SK-N-SH (cell line): ENCODE measurements at regions not wholly inside any gene's neighbourhood (a gene's known extent, or its start where the extent isn't known, plus 50 kb on each side); places are given as distances from the start of the nearest gene placed in this dataset.

ENCODE experiments used
- CTCF ChIA-PET: fragments of 300-600, 350-600 bp; formaldehyde crosslinking; extraction: SDS; loops from one replicate; lab custom pipeline; 2021; lab: Yijun Ruan, JAX
- POLR2A ChIA-PET: fragments of 350-600 bp; sonication (Branson Sonifier 250); formaldehyde crosslinking; extraction: SDS; loops from one replicate; lab custom pipeline; 2020; ENCODE audit warnings: antibody characterized with exemption, inconsistent platforms; lab: Yijun Ruan, JAX
- DNase-seq: peaks from one replicate; pipeline ENCODE4 v3.0.0; 2012
- H2AFZ ChIP-seq: fragments of 200-600 bp; sonication (generic); 2 replicates; pipeline ENCODE4 v1.8.1; 2016; ENCODE audit warnings: antibody characterized with exemption, mild to moderate bottlenecking, low read depth
- H3F3A ChIP-seq: fragments of 200-600 bp; sonication (generic); replicated peaks from 2 replicates; pipeline ENCODE3; 2016; ENCODE audit warnings: antibody characterized with exemption, mild to moderate bottlenecking; ENCODE audit not compliant: insufficient read depth
- H3K27ac ChIP-seq, 2 experiments: fragments of 200-500 bp in 1 of 2; fragments of 200-600 bp in 1 of 2; sonication (Bioruptor generic) in 1 of 2; sonication (generic), shearing (Covaris generic) in 1 of 2; 2 replicates each; pipeline versions ENCODE4 v1.5.1 to v1.6.1; 2014 to 2016; ENCODE audit warnings: low read depth in 2 of 2, inconsistent platforms in 1 of 2, low read length in 1 of 2, mild to moderate bottlenecking in 1 of 2, mixed read lengths in 1 of 2
- H3K27me3 ChIP-seq: fragments of 200-600 bp; sonication (generic), shearing (Covaris generic); 2 replicates; pipeline ENCODE4 v1.6.1; 2016; ENCODE audit warnings: mixed run types; ENCODE audit not compliant: insufficient read depth
- H3K36me3 ChIP-seq, 2 experiments: fragments of 200-500 bp in 1 of 2; fragments of 200-600 bp in 1 of 2; sonication (Bioruptor generic) in 1 of 2; sonication (generic) in 1 of 2; replicated peaks in 1 of 2; 2 replicates each; pipeline versions ENCODE3 to v1.5.1; 2014 to 2016; ENCODE audit warnings: low read length in 1 of 2, mild to moderate bottlenecking in 1 of 2; ENCODE audit not compliant: insufficient read depth in 2 of 2, control insufficient read depth in 1 of 2
- H3K4me1 ChIP-seq, 2 experiments: fragments of 200-500 bp in 1 of 2; fragments of 200-600 bp in 1 of 2; sonication (Bioruptor generic) in 1 of 2; sonication (generic), shearing (Covaris generic) in 1 of 2; 2 replicates each; pipeline versions ENCODE4 v1.5.1 to v1.6.1; 2014 to 2016; ENCODE audit warnings: low read depth in 1 of 2, low read length in 1 of 2, mixed run types in 1 of 2; ENCODE audit not compliant: insufficient read depth in 2 of 2, control insufficient read depth in 1 of 2
- H3K4me2 ChIP-seq: fragments of 200-600 bp; sonication (generic), shearing (Covaris generic); 2 replicates; pipeline ENCODE4 v1.6.1; 2017; ENCODE audit warnings: mixed run types
- H3K4me3 ChIP-seq, 2 experiments: fragments of 200-500 bp in 1 of 2; fragments of 200-600 bp in 1 of 2; sonication (Bioruptor generic) in 1 of 2; sonication (generic), shearing (Covaris generic) in 1 of 2; 2 replicates each; pipeline versions ENCODE4 v1.5.1 to v1.8.1; 2014 to 2016; ENCODE audit warnings: low read depth in 2 of 2, inconsistent platforms in 1 of 2, low read length in 1 of 2, mild to moderate bottlenecking in 1 of 2, mixed read lengths in 1 of 2, moderate library complexity in 1 of 2
- H3K79me2 ChIP-seq: fragments of 200-600 bp; sonication (generic); 2 replicates; pipeline ENCODE4 v1.8.1; 2017; ENCODE audit warnings: mild to moderate bottlenecking; ENCODE audit not compliant: insufficient read depth
- H3K9ac ChIP-seq: fragments of 200-600 bp; sonication (generic); 2 replicates; pipeline ENCODE4 v1.6.1; 2017; ENCODE audit warnings: mixed run types
- H3K9me2 ChIP-seq: fragments of 200-600 bp; sonication (generic); 2 replicates; pipeline ENCODE4 v1.6.1; 2017; ENCODE audit warnings: mixed run types
- H3K9me3 ChIP-seq: fragments of 200-600 bp; sonication (generic); 2 replicates; pipeline ENCODE4 v1.6.1; 2017; ENCODE audit warnings: mixed run types, mild to moderate bottlenecking, moderate library complexity
- H4K20me1 ChIP-seq: fragments of 200-600 bp; sonication (generic); 2 replicates; pipeline ENCODE4 v1.6.1; 2017; ENCODE audit warnings: mild to moderate bottlenecking, mixed run types; ENCODE audit not compliant: insufficient read depth
- GABPA ChIP-seq: IDR thresholded peaks from 2 replicates; pipeline ENCODE4 v1.4.0; 2012; ENCODE audit warnings: low read depth, mild to moderate bottlenecking
- GATA2 ChIP-seq: sonication (generic); formaldehyde crosslinking; IDR thresholded peaks from 2 replicates; pipeline ENCODE4 v1.5.0; 2020; ENCODE audit warnings: mild to moderate bottlenecking, missing genetic modification reagents
- JUND ChIP-seq: IDR thresholded peaks from 2 replicates; pipeline ENCODE4 v1.4.0; 2012
- MEF2A ChIP-seq: IDR thresholded peaks from 2 replicates; pipeline ENCODE4 v1.4.0; 2012; ENCODE audit warnings: low read depth, borderline replicate concordance
- NRF1 ChIP-seq: IDR thresholded peaks from 2 replicates; pipeline ENCODE4 v1.6.1; 2012; ENCODE audit warnings: low read depth, mild to moderate bottlenecking, low read length
- PBX3 ChIP-seq: IDR thresholded peaks from 2 replicates; pipeline ENCODE4; 2012
- REST ChIP-seq: IDR thresholded peaks from 2 replicates; pipeline ENCODE4 v1.6.1; 2012; ENCODE audit warnings: mild to moderate bottlenecking, low read depth, low read length, moderate library complexity
- RFX5 ChIP-seq: IDR thresholded peaks from 2 replicates; pipeline ENCODE4 v1.6.1; 2012; ENCODE audit warnings: mild to moderate bottlenecking, improper control_type of control experiment, low read length
- RXRA ChIP-seq: IDR thresholded peaks from 2 replicates; pipeline ENCODE4 v1.4.0; 2012; ENCODE audit warnings: low read depth, mild to moderate bottlenecking, borderline replicate concordance
- TAF1 ChIP-seq: IDR thresholded peaks from 2 replicates; pipeline ENCODE4 v1.6.1; 2012; ENCODE audit warnings: low read depth, mild to moderate bottlenecking, low read length, moderate library complexity, borderline replicate concordance
- TCF12 ChIP-seq: IDR thresholded peaks from 2 replicates; pipeline ENCODE4 v1.4.0; 2012
- YY1 ChIP-seq: IDR thresholded peaks from 2 replicates; pipeline ENCODE4 v1.4.0; 2012; ENCODE audit warnings: low read depth, mild to moderate bottlenecking
- WGBS: methylation state at CpG from one replicate; pipeline ENCODE4 v1.1.6; 2017; ENCODE audit warnings: low lambda C conversion rate; 5-methylcytosine and 5-hydroxymethylcytosine counted together
- TF ChIP-seq, protein P1 (sequence below): fragments of 150-350 bp; IDR thresholded peaks from 2 replicates; pipeline ENCODE4 v1.6.1; 2016; ENCODE audit warnings: mild to moderate bottlenecking, low read depth, low read length
- TF ChIP-seq, protein P2 (sequence below): IDR thresholded peaks from 2 replicates; pipeline ENCODE4 v1.4.0; 2012; ENCODE audit warnings: low read depth, borderline replicate concordance
- TF ChIP-seq, protein P3 (sequence below): IDR thresholded peaks from 2 replicates; pipeline ENCODE4 v1.4.0; 2012; ENCODE audit warnings: low read depth

DNA sequence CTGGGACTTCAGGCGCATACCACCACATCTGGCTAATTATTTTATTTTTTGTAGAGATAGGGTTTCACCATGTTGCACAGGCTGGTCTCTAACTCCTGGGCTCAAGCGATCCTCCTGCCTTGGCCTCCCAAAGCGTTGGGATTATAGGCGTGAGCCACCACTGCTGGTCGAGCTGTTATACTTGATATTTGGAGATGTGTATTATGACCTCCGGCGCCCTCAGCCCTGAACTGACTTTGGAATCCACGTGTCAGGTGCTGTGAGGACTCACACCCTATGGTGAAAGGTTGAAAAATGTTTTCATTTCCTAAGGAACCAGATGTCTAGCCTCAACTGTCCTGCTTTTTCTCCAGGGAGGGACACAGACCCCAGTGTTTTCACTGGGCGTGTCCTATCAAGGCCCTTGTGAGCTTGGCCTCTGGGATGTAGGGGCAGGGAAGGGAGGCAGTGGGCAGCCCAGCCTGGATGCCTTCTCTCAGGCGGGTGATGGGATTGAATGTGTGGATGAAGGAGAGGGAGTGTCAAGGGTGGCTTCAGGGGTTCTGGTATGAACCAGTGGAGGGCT, 56.4 kb upstream of the HAAO start:
- TF ChIP-seq TCF12 (no peak), TAF1 (no peak), PBX3 (no peak), REST (no peak), NRF1 (no peak), MEF2A (no peak)
- TF ChIP-seq, protein P1, sequence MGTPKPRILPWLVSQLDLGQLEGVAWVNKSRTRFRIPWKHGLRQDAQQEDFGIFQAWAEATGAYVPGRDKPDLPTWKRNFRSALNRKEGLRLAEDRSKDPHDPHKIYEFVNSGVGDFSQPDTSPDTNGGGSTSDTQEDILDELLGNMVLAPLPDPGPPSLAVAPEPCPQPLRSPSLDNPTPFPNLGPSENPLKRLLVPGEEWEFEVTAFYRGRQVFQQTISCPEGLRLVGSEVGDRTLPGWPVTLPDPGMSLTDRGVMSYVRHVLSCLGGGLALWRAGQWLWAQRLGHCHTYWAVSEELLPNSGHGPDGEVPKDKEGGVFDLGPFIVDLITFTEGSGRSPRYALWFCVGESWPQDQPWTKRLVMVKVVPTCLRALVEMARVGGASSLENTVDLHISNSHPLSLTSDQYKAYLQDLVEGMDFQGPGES, result no peak
- Histone ChIP-seq H3K27ac (no peak overlapping the region), H3K36me3 (no peaks in the 10 kb centered on the region), H3K9me2 (no peaks in the 10 kb centered on the region), H3K4me3 (no peak overlapping the region), H4K20me1 (no peaks in the 10 kb centered on the region), H3K4me1 (peaks cover 0 to 3% of the 10 kb centered on the region in 2 experiments; a peak in 1 of 4 replicates), H3K9me3 (no peaks in the 10 kb centered on the region), H2AFZ (no peak overlapping the region), H3K79me2 (no peaks in the 10 kb centered on the region), H3F3A (no peaks in the 10 kb centered on the region), H3K9ac (no peak overlapping the region), H3K4me2 (no peak overlapping the region), H3K27me3 (no peaks in the 10 kb centered on the region)
- CTCF ChIA-PET, result interaction anchor here (0.9 to 8.5 kb wide), 3 partner anchors 11 to 636 kb away, joined by 3 to 88 read pairs (median 9); no protein-coding TSS in a partner anchor
- 90% methylated on average over 10 of the region's 10 CpGs for WGBS
- DNase-seq, result no peak
- POLR2A ChIA-PET, result no interaction called here

- WGBS, result 100% methylated on average over 1 of the region's 1 CpG
- Histone ChIP-seq H3K4me2 (no peak overlapping the region), H2AFZ (no peak overlapping the region), H4K20me1 (no peaks in the 10 kb centered on the region), H3K9me2 (no peaks in the 10 kb centered on the region), H3K27me3 (no peaks in the 10 kb centered on the region), H3K9ac (no peak overlapping the region), H3K9me3 (no peaks in the 10 kb centered on the region), H3K79me2 (no peaks in the 10 kb centered on the region), H3F3A (no peaks in the 10 kb centered on the region), H3K4me3 (no peak overlapping the region), H3K27ac (no peak overlapping the region), H3K4me1 (peaks cover 0 to under 1% of the 10 kb centered on the region in 2 experiments; a peak in 1 of 4 replicates), H3K36me3 (no peaks in the 10 kb centered on the region)
- no peak for DNase-seq
- CTCF ChIA-PET, result interaction anchor here (0.9 to 8.5 kb wide), 3 partner anchors 11 to 636 kb away, joined by 3 to 88 read pairs (median 9); no protein-coding TSS in a partner anchor
- POLR2A ChIA-PET, result interaction anchor here (1.2 kb wide), 1 partner anchor 372 kb away, joined by 4 read pairs; no protein-coding TSS in a partner anchor
- TF ChIP-seq, protein P2, sequence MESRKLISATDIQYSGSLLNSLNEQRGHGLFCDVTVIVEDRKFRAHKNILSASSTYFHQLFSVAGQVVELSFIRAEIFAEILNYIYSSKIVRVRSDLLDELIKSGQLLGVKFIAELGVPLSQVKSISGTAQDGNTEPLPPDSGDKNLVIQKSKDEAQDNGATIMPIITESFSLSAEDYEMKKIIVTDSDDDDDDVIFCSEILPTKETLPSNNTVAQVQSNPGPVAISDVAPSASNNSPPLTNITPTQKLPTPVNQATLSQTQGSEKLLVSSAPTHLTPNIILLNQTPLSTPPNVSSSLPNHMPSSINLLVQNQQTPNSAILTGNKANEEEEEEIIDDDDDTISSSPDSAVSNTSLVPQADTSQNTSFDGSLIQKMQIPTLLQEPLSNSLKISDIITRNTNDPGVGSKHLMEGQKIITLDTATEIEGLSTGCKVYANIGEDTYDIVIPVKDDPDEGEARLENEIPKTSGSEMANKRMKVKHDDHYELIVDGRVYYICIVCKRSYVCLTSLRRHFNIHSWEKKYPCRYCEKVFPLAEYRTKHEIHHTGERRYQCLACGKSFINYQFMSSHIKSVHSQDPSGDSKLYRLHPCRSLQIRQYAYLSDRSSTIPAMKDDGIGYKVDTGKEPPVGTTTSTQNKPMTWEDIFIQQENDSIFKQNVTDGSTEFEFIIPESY, result no peak
- TF ChIP-seq PBX3 (no peak), GATA2 (CRISPR knock-in tag) (no peak), YY1 (no peak), JUND (no peak), RFX5 (no peak), RXRA (no peak), GABPA (no peak), TAF1 (no peak)
- TF ChIP-seq, protein P3, sequence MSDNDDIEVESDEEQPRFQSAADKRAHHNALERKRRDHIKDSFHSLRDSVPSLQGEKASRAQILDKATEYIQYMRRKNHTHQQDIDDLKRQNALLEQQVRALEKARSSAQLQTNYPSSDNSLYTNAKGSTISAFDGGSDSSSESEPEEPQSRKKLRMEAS, result no peak
- TF ChIP-seq, all 33 proteins: peak for 0
These were observed 55.9 kb upstream of the HAAO start for GRCh38 chr2:42848265-42848664.
